ENCODE measurements at regions not wholly inside any gene's neighbourhood (a gene's known extent, or its start where the extent isn't known, plus 50 kb on each side); places are given as distances from the start of the nearest gene placed in this dataset.

DNA sequence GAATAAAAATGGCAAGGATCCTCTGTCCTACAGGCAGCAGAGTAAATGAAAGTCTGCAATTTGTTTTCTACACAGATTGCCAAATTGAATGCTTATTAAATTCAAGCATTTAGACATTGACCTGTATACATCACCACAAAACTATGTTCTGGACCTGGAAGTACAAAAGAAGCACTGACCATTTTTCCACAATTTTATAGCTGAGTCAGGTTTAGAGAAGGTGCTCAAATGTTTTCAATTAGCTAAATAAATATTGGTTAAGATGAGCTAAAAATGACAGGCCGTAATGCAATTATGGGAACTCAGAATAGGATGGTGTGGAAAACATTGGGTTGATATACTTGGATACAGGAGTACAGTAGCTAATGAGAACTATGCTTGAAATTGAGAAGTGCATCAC, 490.7 kb upstream of the MEIS1 start:
- TF ChIP-seq, protein P1, sequence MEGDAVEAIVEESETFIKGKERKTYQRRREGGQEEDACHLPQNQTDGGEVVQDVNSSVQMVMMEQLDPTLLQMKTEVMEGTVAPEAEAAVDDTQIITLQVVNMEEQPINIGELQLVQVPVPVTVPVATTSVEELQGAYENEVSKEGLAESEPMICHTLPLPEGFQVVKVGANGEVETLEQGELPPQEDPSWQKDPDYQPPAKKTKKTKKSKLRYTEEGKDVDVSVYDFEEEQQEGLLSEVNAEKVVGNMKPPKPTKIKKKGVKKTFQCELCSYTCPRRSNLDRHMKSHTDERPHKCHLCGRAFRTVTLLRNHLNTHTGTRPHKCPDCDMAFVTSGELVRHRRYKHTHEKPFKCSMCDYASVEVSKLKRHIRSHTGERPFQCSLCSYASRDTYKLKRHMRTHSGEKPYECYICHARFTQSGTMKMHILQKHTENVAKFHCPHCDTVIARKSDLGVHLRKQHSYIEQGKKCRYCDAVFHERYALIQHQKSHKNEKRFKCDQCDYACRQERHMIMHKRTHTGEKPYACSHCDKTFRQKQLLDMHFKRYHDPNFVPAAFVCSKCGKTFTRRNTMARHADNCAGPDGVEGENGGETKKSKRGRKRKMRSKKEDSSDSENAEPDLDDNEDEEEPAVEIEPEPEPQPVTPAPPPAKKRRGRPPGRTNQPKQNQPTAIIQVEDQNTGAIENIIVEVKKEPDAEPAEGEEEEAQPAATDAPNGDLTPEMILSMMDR (IDR thresholded peaks at IDR 0.05), result no peak
- no peak for TF ChIP-seq POLR2A (IDR thresholded peaks at IDR 0.05)
